ENCODE measurements at regions not wholly inside any gene's neighbourhood (a gene's known extent, or its start where the extent isn't known, plus 50 kb on each side); places are given as distances from the start of the nearest gene placed in this dataset.
A peak's percentile ranks its signal among the peaks of the same experiment; 100 is the strongest.
"Not testable (repeated sequence)": the region's sequence is repeated elsewhere in the genome, so short reads cannot be mapped to it uniquely, and the experiment has no call there.

GRCh38 chr1:214095896-214096295 is 108.1 kb downstream of the PROX1 start:
- DNase-seq (ENCODE audit: low read depth in 3 of 3), result not testable (repeated sequence)

- no peak for DNase-seq (ENCODE audit: low read depth in 3 of 3)
These were observed 113.5 kb downstream of the PROX1 start for GRCh38 chr1:214101246-214101645.

- DNase-seq (ENCODE audit: low read depth in 3 of 3), result no peak
These were observed 114.1 kb downstream of the PROX1 start for GRCh38 chr1:214101828-214102227.

GRCh38 chr1:214102907-214103306 is 115.1 kb downstream of the PROX1 start:
- no peak for DNase-seq (ENCODE audit: low read depth in 3 of 3)

- no peak for DNase-seq (ENCODE audit: low read depth in 3 of 3)
These were observed 116.0 kb downstream of the PROX1 start for GRCh38 chr1:214103778-214104177.

GRCh38 chr1:214106375-214106774 is 118.6 kb downstream of the PROX1 start:
- no peak for DNase-seq (ENCODE audit: low read depth in 3 of 3)

- DNase-seq (ENCODE audit: low read depth in 3 of 3), result no peak
These were observed 119.7 kb downstream of the PROX1 start for GRCh38 chr1:214107322-214108096.

- no peak for DNase-seq (ENCODE audit: low read depth in 3 of 3)
These were observed 120.3 kb downstream of the PROX1 start for GRCh38 chr1:214108097-214108446.

GRCh38 chr1:214111796-214112195 is 124.0 kb downstream of the PROX1 start:
- no peak for DNase-seq (ENCODE audit: low read depth in 3 of 3)

- DNase-seq (ENCODE audit: low read depth in 3 of 3), result no peak
These were observed 128.5 kb downstream of the PROX1 start for GRCh38 chr1:214116258-214116657.

GRCh38 chr1:214117780-214118179 is 130.0 kb downstream of the PROX1 start:
- no peak for DNase-seq (ENCODE audit: low read depth in 3 of 3)

DNA sequence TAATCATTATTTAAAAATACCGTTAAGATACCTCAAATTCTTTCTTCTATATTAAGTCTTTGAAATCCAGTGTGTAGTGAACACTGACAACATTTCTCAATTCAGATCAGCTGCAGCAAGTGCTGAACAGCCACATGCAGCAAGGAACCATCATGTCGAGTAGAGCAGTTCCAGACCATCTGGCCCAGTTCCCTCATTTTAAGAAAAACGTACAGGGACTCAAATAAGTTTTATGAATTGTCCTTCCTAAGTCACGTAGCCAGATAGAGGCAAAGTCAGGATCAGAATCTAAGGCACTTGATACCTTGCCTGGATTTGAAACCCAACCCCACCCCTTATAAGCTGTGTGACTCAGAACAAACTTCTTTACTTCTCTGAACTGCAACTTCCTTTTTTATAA is 132.4 kb downstream of the PROX1 start:
- no peak for DNase-seq (ENCODE audit: low read depth in 3 of 3)

GRCh38 chr1:214120951-214121350 is 133.2 kb downstream of the PROX1 start:
- no peak for DNase-seq (ENCODE audit: low read depth in 3 of 3)

GRCh38 chr1:214122110-214122509 is 134.3 kb downstream of the PROX1 start:
- no peak for DNase-seq (ENCODE audit: low read depth in 3 of 3)

DNA sequence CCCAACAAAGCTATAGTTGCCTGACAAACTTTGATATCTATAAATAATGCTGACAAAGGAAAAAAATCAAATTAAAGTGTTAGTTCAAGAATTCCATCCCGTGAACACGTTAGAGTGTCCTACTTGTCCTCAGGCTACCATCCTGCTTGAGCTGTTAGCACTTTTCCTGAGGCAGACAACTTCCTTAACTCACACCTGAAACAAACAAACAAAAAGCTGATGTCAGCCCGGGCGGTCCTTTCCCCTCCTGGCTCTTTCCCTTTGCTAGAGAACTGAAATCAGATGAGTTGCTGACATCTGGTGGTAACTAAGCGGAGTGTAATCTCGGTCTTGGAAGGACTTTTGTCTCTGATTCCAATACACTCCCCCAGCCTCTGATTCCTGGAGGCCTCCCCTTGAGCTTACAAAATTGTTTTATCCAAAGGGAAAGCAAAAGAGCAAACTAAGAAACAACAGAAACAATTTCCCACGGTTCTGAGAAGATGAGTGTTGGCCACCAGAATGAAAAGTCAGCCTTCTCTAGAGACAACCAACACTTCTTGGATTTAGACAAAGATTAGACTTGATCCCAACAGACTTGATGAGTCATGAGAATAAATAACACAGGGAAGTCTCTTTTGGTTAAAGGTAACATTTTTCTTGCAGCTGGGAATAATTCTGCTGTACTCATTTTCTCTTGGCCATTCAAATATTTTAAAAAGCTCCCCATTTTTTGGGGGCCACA is 135.4 kb downstream of the PROX1 start:
- peak in 1 of 3 experiments; percentile 5 for DNase-seq (ENCODE audit: low read depth in 3 of 3)

- no peak for DNase-seq (ENCODE audit: low read depth in 3 of 3)
These were observed 136.6 kb downstream of the PROX1 start for GRCh38 chr1:214124281-214124805.

GRCh38 chr1:214124915-214125314 is 137.1 kb downstream of the PROX1 start:
- no peak for DNase-seq (ENCODE audit: low read depth in 3 of 3)

DNA sequence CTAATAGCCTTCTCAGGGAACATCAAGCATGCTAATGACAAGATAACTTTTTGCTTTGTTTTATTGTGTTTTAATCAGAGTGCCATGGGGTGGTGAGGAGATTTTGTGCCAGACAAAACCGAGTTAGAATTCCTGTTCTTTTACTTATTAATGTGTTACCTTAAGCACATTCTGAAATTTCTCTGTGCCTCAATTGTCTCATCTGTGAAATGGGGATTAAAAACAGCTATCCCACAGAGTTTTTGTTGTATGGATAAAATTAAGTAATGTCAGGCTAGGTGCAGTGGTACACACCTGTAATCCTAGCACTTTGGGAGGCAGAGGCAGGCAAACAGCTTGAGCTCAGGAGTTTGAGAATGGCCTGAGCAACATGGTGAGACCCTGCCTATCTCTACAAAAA is 138.0 kb downstream of the PROX1 start:
- DNase-seq (ENCODE audit: low read depth in 3 of 3), result no peak

GRCh38 chr1:214126697-214127146 is 138.9 kb downstream of the PROX1 start:
- DNase-seq (ENCODE audit: low read depth in 3 of 3), result no peak

DNA sequence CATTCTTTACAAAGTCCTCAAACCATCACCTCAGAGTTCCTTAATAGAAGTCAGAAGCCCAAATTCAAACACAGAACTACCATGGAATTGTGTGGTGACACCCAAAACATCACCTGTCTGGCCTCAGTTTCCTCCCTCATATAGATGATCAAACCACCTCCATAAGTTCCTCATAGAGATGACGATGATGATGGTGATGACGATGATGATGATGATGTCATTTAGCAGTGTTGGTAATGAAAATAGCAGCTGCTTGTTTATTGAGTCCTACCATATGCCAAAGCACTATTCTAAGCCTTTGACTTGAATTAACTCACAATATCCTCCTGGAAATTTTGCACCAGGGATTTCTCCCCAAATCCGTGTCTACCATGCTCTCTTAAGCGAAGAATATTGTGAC is 139.9 kb downstream of the PROX1 start:
- no peak for DNase-seq (ENCODE audit: low read depth in 3 of 3)

DNA sequence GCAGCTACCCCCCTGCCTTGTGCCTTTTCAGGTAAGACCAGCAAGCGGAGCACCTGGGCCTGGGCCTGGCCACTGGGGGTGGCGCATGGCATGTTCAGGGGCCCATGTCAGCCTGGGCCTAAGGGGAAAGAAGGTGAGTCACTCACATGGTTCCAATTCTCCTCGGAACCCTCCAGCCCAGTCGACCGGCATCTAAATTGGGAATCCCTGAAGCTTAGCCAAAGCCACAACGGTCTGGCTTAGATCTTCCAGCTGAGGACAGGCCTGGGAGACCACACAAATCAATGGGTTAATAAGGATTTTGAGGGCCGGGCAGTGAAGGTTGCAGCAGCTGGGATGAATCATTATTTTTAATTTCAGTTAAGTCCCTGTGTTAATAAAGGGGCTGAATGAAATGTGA is 145.1 kb upstream of the SMYD2 start:
- DNase-seq (ENCODE audit: low read depth in 3 of 3), result no peak

DNA sequence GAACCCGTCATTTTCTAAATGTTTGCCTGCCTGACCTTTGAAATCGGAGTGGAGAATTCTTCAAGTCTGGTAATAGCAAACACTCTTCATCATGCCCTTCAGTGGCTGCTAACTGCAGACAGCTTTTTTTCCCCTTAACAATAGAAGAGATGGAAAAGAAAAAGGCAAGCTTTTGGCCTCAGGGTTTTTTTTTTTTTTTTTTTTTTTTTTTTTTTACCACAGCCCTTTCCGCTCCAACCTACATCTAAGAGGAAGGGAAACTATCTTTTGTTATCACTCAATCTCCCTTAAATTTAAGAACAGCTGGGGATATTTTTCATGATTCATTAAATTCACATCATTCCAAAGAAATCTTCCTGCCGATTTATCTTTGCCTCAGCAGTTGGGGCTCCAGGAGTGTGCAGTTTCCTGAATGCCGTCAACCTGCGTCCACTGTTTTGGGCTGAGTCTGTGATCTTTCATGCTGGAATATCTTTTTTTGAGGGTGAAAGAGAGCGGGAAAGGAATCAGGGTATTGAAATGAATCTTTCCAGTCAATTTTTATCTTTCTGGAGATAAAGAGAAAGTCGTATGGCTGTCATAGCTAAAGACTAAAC is 144.5 kb upstream of the SMYD2 start:
- no peak for DNase-seq (ENCODE audit: low read depth in 3 of 3)

GRCh38 chr1:214141486-214141885 is 139.5 kb upstream of the SMYD2 start:
- no peak for DNase-seq (ENCODE audit: low read depth in 3 of 3)
